SJSA1 (cell line): ENCODE measurements at regions not wholly inside any gene's neighbourhood (a gene's known extent, or its start where the extent isn't known, plus 50 kb on each side); places are given as distances from the start of the nearest gene placed in this dataset.
A peak's percentile ranks its signal among the peaks of the same experiment; 100 is the strongest.
"Not testable (repeated sequence)": the region's sequence is repeated elsewhere in the genome, so short reads cannot be mapped to it uniquely, and the experiment has no call there.

Experiments
- DNase-seq, 2 experiments: peaks; one replicate each; pipeline ENCODE4 v3.0.0-alpha.2; 2015 to 2020; ENCODE audit warnings: low spot score in 2 of 2, low read depth in 1 of 2
- H3K27ac ChIP-seq: fragments of 250-450 bp; sonication (Bioruptor Pico); 2 replicates; pipeline ENCODE4 v1.5.1; 2020; ENCODE audit warnings: mild to moderate bottlenecking, moderate library complexity
- H3K27me3 ChIP-seq: fragments of 250-450 bp; sonication (Bioruptor Pico); replicated peaks from 2 replicates; pipeline ENCODE4 v1.5.1; 2020; ENCODE audit warnings: mild to moderate bottlenecking, moderate library complexity
- H3K36me3 ChIP-seq: fragments of 250-450 bp; sonication (Bioruptor Pico); 2 replicates; pipeline ENCODE4 v1.5.1; 2020; ENCODE audit warnings: mild to moderate bottlenecking
- H3K4me1 ChIP-seq: fragments of 250-450 bp; sonication (Bioruptor Pico); replicated peaks from 2 replicates; pipeline ENCODE4 v1.6.1; 2021; ENCODE audit warnings: mild to moderate bottlenecking
- H3K4me3 ChIP-seq: fragments of 250-450 bp; sonication (Bioruptor Pico); 2 replicates; pipeline ENCODE4 v1.5.1; 2020; ENCODE audit warnings: mild to moderate bottlenecking
- H3K9me3 ChIP-seq: fragments of 250-450 bp; sonication (Bioruptor Pico); replicated peaks from 2 replicates; pipeline ENCODE4 v1.5.1; 2020; ENCODE audit warnings: mild to moderate bottlenecking

- no peaks in the 10 kb centered on the region for H3K4me1 ChIP-seq
- no peak for DNase-seq
- no peaks in the 10 kb centered on the region for H3K36me3 ChIP-seq
- no peak overlapping the region for H3K4me3 ChIP-seq
- H3K9me3 ChIP-seq = no peaks in the 10 kb centered on the region
- H3K27ac ChIP-seq = no peak overlapping the region
- H3K27me3 ChIP-seq = no peaks in the 10 kb centered on the region; the same call in 1 of the 2 replicates
Measured at GRCh38 chr3:107915706-107916105, 175.1 kb downstream of the CD47 start.

- no peak overlapping the region for H3K27ac ChIP-seq
- no peaks in the 10 kb centered on the region for H3K4me1 ChIP-seq
- no peaks in the 10 kb centered on the region for H3K36me3 ChIP-seq
- DNase-seq = no peak
- no peaks in the 10 kb centered on the region for H3K9me3 ChIP-seq
- no peak overlapping the region for H3K4me3 ChIP-seq
- no peaks in the 10 kb centered on the region for H3K27me3 ChIP-seq
Measured at GRCh38 chr3:107913701-107914100, 177.1 kb downstream of the CD47 start.

GRCh38 chr3:107911337-107912000 lies 179.4 kb downstream of the CD47 start:
- Histone ChIP-seq H3K36me3 (no peaks in the 10 kb centered on the region), H3K4me1 (no peaks in the 10 kb centered on the region), H3K9me3 (no peaks in the 10 kb centered on the region), H3K27me3 (no peaks in the 10 kb centered on the region), H3K4me3 (no peak overlapping the region), H3K27ac (no peak overlapping the region)
- no peak for DNase-seq

- no peaks in the 10 kb centered on the region for H3K27me3 ChIP-seq
- H3K36me3 ChIP-seq = no peaks in the 10 kb centered on the region
- no peak for DNase-seq
- H3K4me3 ChIP-seq = no peak overlapping the region
- no peaks in the 10 kb centered on the region for H3K9me3 ChIP-seq
- H3K27ac ChIP-seq = no peak overlapping the region
- no peaks in the 10 kb centered on the region for H3K4me1 ChIP-seq
Measured at GRCh38 chr3:107910713-107911259, 180.0 kb downstream of the CD47 start.

GRCh38 chr3:107909583-107909982 lies 181.2 kb downstream of the CD47 start:
- H3K4me1 ChIP-seq, H3K4me3 ChIP-seq, H3K9me3 ChIP-seq, H3K36me3 ChIP-seq, H3K27me3 ChIP-seq, H3K27ac ChIP-seq, DNase-seq: not testable (repeated sequence)

- Histone ChIP-seq H3K27me3 (no peaks in the 10 kb centered on the region), H3K27ac (no peak overlapping the region), H3K4me1 (no peaks in the 10 kb centered on the region), H3K9me3 (no peaks in the 10 kb centered on the region), H3K36me3 (no peaks in the 10 kb centered on the region), H3K4me3 (no peak overlapping the region)
- no peak for DNase-seq
Measured at GRCh38 chr3:107907996-107908395, 182.8 kb downstream of the CD47 start.

- no peaks in the 10 kb centered on the region for H3K9me3 ChIP-seq
- H3K27me3 ChIP-seq = no peaks in the 10 kb centered on the region
- H3K36me3 ChIP-seq = no peaks in the 10 kb centered on the region
- H3K27ac ChIP-seq = no peak overlapping the region
- no peak for DNase-seq
- no peak overlapping the region for H3K4me3 ChIP-seq
- H3K4me1 ChIP-seq = peaks cover 9% of the 10 kb centered on the region
Measured at GRCh38 chr3:107904536-107905066, 186.2 kb downstream of the CD47 start.

GRCh38 chr3:107899990-107900651 lies 190.7 kb downstream of the CD47 start:
- peak in 1 of 2 experiments; percentile 38 for DNase-seq

GRCh38 chr3:107897471-107898061 lies 193.3 kb downstream of the CD47 start:
- DNase-seq = peak in 1 of 2 experiments; percentile 6
- Histone ChIP-seq H3K4me3 (no peak overlapping the region), H3K36me3 (no peaks in the 10 kb centered on the region), H3K9me3 (no peaks in the 10 kb centered on the region), H3K4me1 (peaks cover 23% of the 10 kb centered on the region), H3K27ac (no peak overlapping the region), H3K27me3 (no peaks in the 10 kb centered on the region)

More at GRCh38 chr3:107899990-107900651, 190.7 kb downstream of the CD47 start:
- H3K27ac ChIP-seq = peak overlapping the region; percentile 28; the same call in 1 of the 2 replicates
- no peaks in the 10 kb centered on the region for H3K27me3 ChIP-seq
- no peaks in the 10 kb centered on the region for H3K9me3 ChIP-seq
- H3K4me3 ChIP-seq = no peak overlapping the region
- no peaks in the 10 kb centered on the region for H3K36me3 ChIP-seq
- H3K4me1 ChIP-seq = peaks cover 17% of the 10 kb centered on the region

- DNase-seq = no peak
- H3K27ac ChIP-seq = no peak overlapping the region
- no peak overlapping the region for H3K4me3 ChIP-seq
- H3K36me3 ChIP-seq = no peaks in the 10 kb centered on the region
- peaks cover 18% of the 10 kb centered on the region for H3K4me1 ChIP-seq
- H3K27me3 ChIP-seq = no peaks in the 10 kb centered on the region
- no peaks in the 10 kb centered on the region for H3K9me3 ChIP-seq
Measured at GRCh38 chr3:107894998-107895397, 195.8 kb downstream of the CD47 start.

- Histone ChIP-seq H3K27me3 (no peaks in the 10 kb centered on the region), H3K27ac (no peak overlapping the region), H3K36me3 (no peaks in the 10 kb centered on the region), H3K4me1 (peaks cover 13% of the 10 kb centered on the region), H3K9me3 (0 out of 2 replicates have a peak, but pooled peaks cover 2% of the 10 kb centered on the region), H3K4me3 (no peak overlapping the region)
- no peak for DNase-seq
Measured at GRCh38 chr3:107892955-107893624, 197.7 kb downstream of the CD47 start.

GRCh38 chr3:107884719-107885460 lies 205.9 kb downstream of the CD47 start:
- Histone ChIP-seq H3K27me3 (no peaks in the 10 kb centered on the region), H3K36me3 (no peaks in the 10 kb centered on the region), H3K27ac (peak overlapping the region; percentile 46), H3K9me3 (0 out of 2 replicates have a peak, but pooled peaks cover 2% of the 10 kb centered on the region), H3K4me1 (peaks cover 18% of the 10 kb centered on the region), H3K4me3 (no peak overlapping the region)
- DNase-seq = peak; percentile 67 to 79

GRCh38 chr3:107884028-107884427 lies 206.8 kb downstream of the CD47 start:
- no peaks in the 10 kb centered on the region for H3K36me3 ChIP-seq

More at GRCh38 chr3:107884028-107884427, 206.8 kb downstream of the CD47 start:
- Histone ChIP-seq H3K4me1 (peaks cover 18% of the 10 kb centered on the region), H3K27ac (no peak overlapping the region), H3K27me3 (no peaks in the 10 kb centered on the region), H3K9me3 (no peaks in the 10 kb centered on the region), H3K4me3 (no peak overlapping the region)
- DNase-seq = no peak
